ENCODE measurements at regions not wholly inside any gene's neighbourhood (a gene's known extent, or its start where the extent isn't known, plus 50 kb on each side); places are given as distances from the start of the nearest gene placed in this dataset.

DNA sequence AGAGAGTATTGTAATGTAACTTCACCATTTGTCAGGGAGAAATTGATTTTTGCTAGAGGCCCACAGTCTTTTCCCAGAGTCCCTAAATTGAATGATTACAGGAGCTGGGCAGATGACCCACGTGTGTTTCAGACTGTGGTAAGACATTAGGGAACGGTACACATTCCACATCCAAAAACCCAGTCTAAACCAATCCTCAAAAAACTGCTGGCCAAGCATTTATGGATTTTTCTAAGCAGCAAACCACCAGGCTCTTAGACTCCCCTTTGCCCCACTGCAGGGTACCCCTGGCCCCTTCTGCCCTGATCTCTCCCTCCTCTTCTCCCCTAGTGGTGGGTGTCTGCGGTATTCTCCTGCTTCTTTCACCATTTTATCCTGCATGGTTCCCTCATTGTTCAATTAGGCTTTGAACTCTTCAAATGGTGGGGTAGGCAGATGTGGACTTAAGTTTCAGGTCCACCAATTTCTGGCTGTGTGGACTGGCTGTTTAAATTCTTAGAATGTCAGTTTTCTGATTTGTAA lies 135.5 kb upstream of the SORCS3 start:
- no peak for DNase-seq
- no peak for TF ChIP-seq GATA1 (IDR thresholded peaks at IDR 0.05; ENCODE audit: low read depth, low read length)
- no peak for TF ChIP-seq POLR2A (IDR thresholded peaks at IDR 0.05; ENCODE audit: low read length)

DNA sequence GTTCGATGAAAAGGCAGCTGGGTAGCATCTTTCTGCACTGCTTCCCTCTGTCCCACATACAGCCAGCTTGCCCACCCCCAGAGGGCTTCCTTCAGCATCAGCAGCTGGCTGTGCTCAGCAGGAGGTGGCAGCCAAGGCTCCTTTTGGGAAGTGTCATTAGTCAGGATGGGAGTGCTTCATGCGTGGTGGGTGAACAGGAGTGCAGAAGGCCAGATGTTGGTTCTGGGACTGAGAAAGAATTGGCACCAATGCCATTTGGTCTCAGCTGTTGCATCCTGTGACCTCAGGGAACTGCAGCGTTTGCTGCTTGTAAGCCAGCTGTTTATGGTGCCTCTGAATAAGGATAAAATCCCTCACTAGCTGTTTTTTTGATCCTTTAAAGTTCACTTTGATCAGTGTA lies 131.1 kb upstream of the SORCS3 start:
- TF ChIP-seq POLR2A (IDR thresholded peaks at IDR 0.05; ENCODE audit: low read length), result no peak
- TF ChIP-seq GATA1 (IDR thresholded peaks at IDR 0.05; ENCODE audit: low read depth, low read length), result no peak
- DNase-seq, result no peak

DNA sequence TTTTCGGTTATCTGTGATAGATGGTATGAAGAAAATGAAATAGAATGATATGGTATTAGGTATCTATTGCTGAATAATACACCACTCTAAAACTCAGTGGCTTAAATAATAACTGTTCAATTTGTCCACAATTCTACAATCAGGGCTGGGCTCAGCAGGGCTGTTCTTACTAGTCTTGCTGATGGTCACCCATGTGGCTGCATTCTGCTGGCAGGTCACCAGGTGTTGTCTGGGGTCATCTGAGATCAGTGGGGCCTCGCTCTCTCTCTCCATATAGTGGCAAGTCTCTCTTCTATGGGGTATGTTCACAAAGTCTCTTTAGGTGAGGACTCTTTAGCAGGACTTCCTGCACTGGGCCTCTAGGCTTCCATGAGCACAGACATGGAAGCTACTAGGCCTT lies 130.4 kb upstream of the SORCS3 start:
- no peak for TF ChIP-seq GATA1 (IDR thresholded peaks at IDR 0.05; ENCODE audit: low read depth, low read length)
- no peak for TF ChIP-seq POLR2A (IDR thresholded peaks at IDR 0.05; ENCODE audit: low read length)
- no peak for DNase-seq

DNA sequence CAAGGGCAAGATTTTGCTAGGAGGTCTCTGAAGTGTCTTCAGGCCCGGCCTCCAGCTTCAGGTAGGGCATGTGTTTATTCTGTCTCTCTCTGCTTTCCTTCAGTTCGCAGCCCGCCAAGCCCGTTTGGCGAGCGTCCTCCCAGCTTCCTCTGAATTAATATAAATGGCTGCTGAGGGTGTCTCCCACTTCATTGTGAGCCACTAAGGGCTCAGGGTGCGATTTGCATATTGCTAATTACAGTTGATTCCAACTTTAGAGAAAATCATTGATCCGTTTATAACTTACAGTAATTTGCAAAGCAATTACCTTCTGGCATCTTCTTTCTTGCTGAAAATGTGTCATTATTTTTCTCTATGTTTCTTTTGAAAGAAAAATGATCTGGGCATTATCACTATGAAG lies 128.3 kb upstream of the SORCS3 start:
- no peak for DNase-seq
- no peak for TF ChIP-seq POLR2A (IDR thresholded peaks at IDR 0.05; ENCODE audit: low read length)
- no peak for TF ChIP-seq GATA1 (IDR thresholded peaks at IDR 0.05; ENCODE audit: low read depth, low read length)

DNA sequence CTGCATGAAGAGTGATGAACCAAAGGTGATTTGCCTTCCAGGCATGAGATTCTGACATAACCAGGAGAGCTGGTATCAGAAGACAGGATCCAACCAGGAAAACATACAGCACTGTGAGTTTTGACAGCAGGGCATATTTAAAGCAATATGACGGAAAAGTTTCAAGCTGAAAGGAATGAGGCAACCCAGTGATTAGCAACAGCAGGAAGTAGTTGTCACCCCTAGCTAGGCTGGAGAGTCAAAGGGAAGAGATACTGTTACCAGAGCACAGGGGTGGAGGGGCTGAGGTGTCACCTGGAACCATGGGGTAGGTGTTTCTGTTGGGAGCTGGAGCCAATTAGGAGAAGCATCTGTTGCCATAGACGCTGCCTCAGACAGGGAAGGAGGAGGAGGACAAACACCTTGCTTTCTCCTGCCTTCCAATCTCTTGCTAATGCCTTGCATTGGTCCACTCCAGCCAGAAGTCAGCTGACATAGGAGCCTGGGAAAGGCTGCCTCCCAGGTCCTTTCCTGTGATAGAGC lies 125.4 kb upstream of the SORCS3 start:
- TF ChIP-seq POLR2A (IDR thresholded peaks at IDR 0.05; ENCODE audit: low read length) (no peak), GATA1 (IDR thresholded peaks at IDR 0.05; ENCODE audit: low read depth, low read length) (no peak)
- no peak for DNase-seq

DNA sequence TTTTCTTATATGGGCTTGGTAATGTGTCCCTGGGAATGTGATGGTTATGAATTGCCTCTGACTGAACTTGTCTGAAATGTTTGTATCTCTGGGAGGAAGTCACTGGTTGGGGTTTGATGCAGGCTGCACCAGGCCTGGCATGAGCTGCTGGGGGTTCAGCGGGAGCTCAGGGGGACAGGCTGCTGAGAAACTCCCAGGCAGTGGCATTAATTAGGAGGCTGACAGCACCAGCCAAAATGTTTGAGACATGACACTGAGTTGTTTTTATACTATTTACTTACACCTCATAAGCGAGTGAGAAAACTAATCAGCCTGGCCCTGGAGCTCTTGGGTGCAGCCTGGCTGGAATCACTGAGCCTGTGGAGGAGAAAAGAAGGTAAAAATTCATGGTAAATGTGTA lies 124.1 kb upstream of the SORCS3 start:
- no peak for DNase-seq
- TF ChIP-seq GATA1 (IDR thresholded peaks at IDR 0.05; ENCODE audit: low read depth, low read length) (no peak), POLR2A (IDR thresholded peaks at IDR 0.05; ENCODE audit: low read length) (no peak)

DNA sequence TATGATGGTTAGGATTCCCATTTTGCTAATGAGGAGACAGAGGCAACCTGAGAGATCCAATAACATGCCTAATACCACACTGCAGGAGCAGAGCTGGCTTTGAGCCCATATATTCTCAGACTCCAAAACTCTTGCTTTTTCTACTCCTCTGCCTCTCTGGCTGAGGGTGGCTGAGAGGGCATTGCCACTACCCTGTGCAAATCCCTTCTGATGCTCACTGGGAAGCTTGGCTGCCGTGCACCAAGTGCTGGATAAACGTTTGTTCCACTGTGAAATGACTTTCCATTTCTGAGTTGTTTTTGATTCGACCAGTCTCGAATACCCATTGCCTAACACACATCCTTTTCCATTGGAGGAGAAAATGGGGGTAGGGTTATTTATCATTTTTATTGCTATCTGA lies 123.1 kb upstream of the SORCS3 start:
- TF ChIP-seq GATA1 (IDR thresholded peaks at IDR 0.05; ENCODE audit: low read depth, low read length) (no peak), POLR2A (IDR thresholded peaks at IDR 0.05; ENCODE audit: low read length) (no peak)
- no peak for DNase-seq

DNA sequence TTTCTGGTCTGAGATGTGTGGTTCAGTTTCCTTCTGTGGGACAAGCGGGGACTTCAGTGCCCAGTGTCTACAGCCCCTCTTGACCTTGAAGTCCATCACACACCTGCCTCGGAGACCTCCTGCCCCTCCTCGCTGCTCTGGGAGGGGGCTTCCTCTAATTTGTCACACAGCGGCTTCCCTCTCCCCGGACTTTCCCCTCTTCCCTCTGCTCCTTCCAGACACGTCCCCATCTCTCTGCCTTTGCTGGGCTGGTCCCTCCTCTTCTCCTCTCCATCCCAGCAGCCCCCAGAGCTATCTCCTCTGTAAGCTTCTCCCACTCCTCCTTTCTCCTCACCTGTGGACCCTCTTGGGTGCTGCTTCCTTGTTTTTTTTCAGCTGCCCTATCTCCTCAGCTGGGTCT lies 122.2 kb upstream of the SORCS3 start:
- TF ChIP-seq GATA1 (IDR thresholded peaks at IDR 0.05; ENCODE audit: low read depth, low read length) (no peak), POLR2A (IDR thresholded peaks at IDR 0.05; ENCODE audit: low read length) (no peak)
- DNase-seq, result no peak

DNA sequence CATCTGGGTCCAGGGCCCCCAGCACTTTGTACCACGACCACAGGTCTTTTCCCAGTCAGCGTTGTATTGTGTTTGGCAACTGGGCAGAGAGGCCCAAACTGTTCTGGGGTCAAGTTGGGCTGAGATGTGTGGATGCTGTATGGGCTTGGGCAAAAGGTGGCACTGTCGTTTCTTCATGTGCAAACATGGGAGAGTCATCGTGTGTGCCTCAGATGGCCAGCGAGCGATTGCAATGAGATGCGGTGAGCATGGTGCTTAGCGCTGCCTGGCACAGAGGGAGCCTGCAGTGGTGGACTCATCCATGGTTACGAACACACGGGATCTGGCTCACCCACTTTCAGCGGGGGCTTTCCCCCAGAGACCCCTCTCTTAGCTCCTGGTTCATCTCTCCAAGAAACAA lies 120.4 kb upstream of the SORCS3 start:
- TF ChIP-seq POLR2A (IDR thresholded peaks at IDR 0.05; ENCODE audit: low read length) (no peak), GATA1 (IDR thresholded peaks at IDR 0.05; ENCODE audit: low read depth, low read length) (no peak)
- DNase-seq, result no peak

DNA sequence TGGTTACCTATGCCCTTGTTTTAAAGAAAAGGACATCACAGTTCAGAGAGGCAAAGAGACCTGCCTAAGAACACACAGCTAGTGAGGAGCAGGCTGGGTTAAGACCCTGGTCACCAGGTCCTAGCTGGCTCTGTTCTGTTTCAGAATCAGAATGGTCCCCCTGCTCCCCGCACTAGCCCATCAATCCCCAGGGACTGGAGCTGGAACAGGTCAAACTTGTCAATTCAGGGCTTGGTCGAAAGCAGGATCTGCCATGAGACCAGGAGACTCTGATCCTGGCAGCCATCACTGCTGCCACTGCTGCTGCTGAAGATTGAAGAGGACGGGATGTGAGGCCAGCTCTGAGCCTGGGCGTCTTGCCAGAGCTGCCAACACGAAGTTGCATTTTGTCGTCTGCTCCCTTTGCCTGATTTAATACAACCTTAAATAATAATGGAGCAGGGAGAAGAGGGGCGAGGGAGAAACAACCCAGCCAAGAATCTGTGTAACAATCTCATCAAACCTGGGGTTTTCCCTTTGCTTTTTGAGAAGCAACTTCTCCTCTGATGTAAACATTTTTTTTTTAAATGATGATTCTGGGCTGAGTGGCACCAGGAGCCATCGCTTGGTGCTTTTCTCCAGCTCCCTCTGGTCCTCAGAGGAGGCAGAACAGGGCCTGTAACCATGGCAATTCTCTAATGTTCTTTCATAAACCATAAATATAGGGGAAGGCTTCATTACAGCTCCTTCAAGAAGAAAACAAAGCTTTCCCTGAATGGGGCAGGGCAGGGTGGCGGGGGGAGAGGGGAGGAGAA lies 119.0 kb upstream of the SORCS3 start:
- DNase-seq, result no peak
- TF ChIP-seq POLR2A (IDR thresholded peaks at IDR 0.05; ENCODE audit: low read length), result no peak
- TF ChIP-seq GATA1 (IDR thresholded peaks at IDR 0.05; ENCODE audit: low read depth, low read length), result no peak

DNA sequence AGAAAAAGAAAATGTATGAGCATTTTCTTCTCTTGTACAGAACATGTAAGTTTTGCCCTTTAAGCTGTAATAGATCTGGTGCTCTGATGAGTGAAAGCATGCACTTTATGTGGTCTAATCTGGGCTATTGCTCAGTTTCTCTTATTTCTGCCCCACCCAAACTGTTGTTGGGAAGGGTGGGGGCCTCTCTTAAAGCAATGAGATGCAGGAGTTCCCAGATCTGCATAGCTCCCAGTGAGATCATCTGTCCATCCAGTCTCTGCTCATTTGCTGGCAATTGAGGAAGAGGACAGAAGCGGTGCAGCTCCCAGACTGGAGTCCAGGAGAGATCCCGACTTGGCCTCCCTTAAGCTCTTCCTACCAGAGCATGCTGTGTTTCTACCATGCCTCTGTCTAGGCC lies 114.9 kb upstream of the SORCS3 start:
- no peak for DNase-seq
- TF ChIP-seq GATA1 (IDR thresholded peaks at IDR 0.05; ENCODE audit: low read depth, low read length) (no peak), POLR2A (IDR thresholded peaks at IDR 0.05; ENCODE audit: low read length) (no peak)

DNA sequence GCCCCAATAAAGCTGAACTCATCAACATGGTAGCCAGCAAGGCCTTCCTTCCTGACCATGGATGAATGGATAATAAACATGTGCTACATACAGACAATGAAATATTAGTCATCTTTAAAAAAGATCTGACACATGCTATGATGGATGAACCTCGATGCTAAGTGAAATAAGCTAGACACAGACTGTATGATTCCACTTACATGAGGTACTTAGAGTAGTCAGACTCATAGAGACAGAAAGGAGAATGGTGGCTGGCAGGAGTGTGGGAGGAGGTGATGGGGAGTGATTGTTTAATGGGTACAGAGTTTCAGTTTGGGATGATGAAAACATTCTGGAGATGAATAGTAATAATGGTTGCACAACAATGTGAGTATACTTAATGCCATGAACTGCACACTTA lies 114.1 kb upstream of the SORCS3 start:
- no peak for DNase-seq
- TF ChIP-seq POLR2A (IDR thresholded peaks at IDR 0.05; ENCODE audit: low read length) (no peak), GATA1 (IDR thresholded peaks at IDR 0.05; ENCODE audit: low read depth, low read length) (no peak)

DNA sequence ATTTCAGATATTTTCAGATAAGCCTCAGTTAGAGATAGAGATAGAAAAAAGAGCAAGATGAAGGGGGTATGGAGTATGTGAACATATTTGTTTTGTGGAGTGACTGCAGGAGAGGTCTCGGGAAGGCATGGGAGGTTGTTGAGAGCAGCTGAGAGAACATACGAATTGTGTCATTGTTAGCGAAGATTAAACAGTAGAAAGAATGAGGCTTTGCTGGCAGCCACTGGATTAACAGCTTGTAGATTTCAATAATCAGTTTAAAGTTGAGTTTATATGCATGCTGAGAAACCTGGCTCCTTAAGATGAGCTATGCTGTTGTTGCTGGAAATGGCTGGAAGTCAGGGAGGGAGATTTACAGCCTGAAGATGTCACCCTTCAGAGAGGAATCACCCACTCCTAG lies 100.9 kb upstream of the SORCS3 start:
- DNase-seq, result no peak
- TF ChIP-seq GATA1 (IDR thresholded peaks at IDR 0.05; ENCODE audit: low read depth, low read length) (no peak), POLR2A (IDR thresholded peaks at IDR 0.05; ENCODE audit: low read length) (no peak)

DNA sequence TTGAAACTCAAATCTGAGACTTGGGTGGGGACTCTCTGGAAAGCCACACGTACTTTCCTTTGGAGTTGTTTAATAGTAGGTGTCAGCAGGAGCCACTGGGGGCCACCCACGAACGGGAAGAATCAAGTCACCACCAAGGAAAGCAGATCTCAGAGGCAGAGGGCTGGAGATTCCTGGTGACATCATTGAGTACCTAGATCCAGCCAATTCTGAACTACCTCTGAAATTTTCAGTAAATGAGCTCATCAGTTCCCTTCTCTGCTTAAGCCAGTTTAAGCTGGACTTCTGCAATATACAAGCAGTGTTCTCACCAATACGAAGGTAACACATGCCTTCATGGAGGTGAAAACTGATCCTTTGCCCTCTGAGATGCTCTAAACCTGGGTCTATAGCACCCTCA lies 99.3 kb upstream of the SORCS3 start:
- no peak for DNase-seq
- no peak for TF ChIP-seq GATA1 (IDR thresholded peaks at IDR 0.05; ENCODE audit: low read depth, low read length)
- TF ChIP-seq POLR2A (IDR thresholded peaks at IDR 0.05; ENCODE audit: low read length), result no peak

DNA sequence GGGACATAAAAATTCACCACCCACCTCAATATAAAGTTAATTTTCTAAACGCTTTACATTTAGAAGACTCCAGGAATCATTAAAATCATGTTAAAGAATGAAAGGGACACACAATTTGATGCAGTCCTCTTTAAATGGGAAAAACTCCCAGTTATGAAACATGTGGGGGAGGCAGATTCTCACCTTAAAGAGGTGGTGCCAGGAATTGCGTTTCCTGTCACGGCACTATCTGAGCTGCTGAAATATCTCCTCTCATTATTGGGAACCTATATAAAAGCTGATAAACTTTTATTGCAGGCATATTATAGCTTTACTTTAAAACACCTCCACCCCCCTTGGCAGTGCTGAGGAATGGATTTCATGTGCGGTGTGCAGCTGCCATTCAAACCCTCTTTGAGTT lies 94.8 kb upstream of the SORCS3 start:
- DNase-seq, result no peak
- TF ChIP-seq POLR2A (IDR thresholded peaks at IDR 0.05; ENCODE audit: low read length) (no peak), GATA1 (IDR thresholded peaks at IDR 0.05; ENCODE audit: low read depth, low read length) (no peak)

Data from erythroblast (primary cell).